Keratinocyte (primary cell): ENCODE measurements at regions not wholly inside any gene's neighbourhood (a gene's known extent, or its start where the extent isn't known, plus 50 kb on each side); places are given as distances from the start of the nearest gene placed in this dataset.

ENCODE experiments used
- DNase-seq: peaks from one replicate; pipeline ENCODE4 v3.0.0-alpha.2; 2011; ENCODE audit warnings: low read depth, missing footprints, low spot score
- FAIRE-seq: peaks from 2 replicates; lab custom pipeline; 2011; peaks lifted over from hg19 to GRCh38; lab: Jason Lieb, UNC
- H2AFZ ChIP-seq: 2 replicates; pipeline ENCODE4 v1.6.0; 2012; ENCODE audit warnings: low read length, control low read depth, inconsistent platforms; ENCODE audit not compliant: control insufficient read depth
- H3K27ac ChIP-seq: 2 replicates; pipeline ENCODE4 v1.5.1; 2011; ENCODE audit warnings: low read length; ENCODE audit not compliant: control insufficient read depth, insufficient read depth
- H3K27me3 ChIP-seq: 3 replicates; pipeline ENCODE4 v1.6.0; 2011; ENCODE audit warnings: low read length; ENCODE audit not compliant: control insufficient read depth, insufficient read depth; ENCODE audit errors: extremely low read depth
- H3K36me3 ChIP-seq, 2 experiments: 2 replicates in 1 of 2; 3 replicates in 1 of 2; pipeline ENCODE4 v1.5.1; 2011; ENCODE audit warnings: low read length in 2 of 2, mild to moderate bottlenecking in 1 of 2; ENCODE audit not compliant: control insufficient read depth in 2 of 2, insufficient read depth in 2 of 2; ENCODE audit errors: extremely low read depth in 1 of 2
- H3K4me1 ChIP-seq: 3 replicates; pipeline ENCODE4 v1.5.1; 2011; ENCODE audit warnings: low read length; ENCODE audit not compliant: control insufficient read depth, insufficient read depth; ENCODE audit errors: extremely low read depth
- H3K4me2 ChIP-seq: 3 replicates; pipeline ENCODE4 v1.6.0; 2011; ENCODE audit warnings: low read depth, low read length; ENCODE audit not compliant: control insufficient read depth, insufficient read depth; ENCODE audit errors: extremely low read depth
- H3K4me3 ChIP-seq, 3 experiments: fragments of 200-600 bp in 1 of 3; sonication (generic) in 1 of 3; 2 replicates in 2 of 3; 3 replicates in 1 of 3; pipeline ENCODE4 v1.5.1; 2011 to 2016; ENCODE audit warnings: low read length in 3 of 3, mild to moderate bottlenecking in 3 of 3, control low read depth in 2 of 3, inconsistent platforms in 1 of 3, low read depth in 1 of 3, mixed read lengths in 1 of 3, mixed run types in 1 of 3, moderate library complexity in 1 of 3; ENCODE audit not compliant: control insufficient read depth in 2 of 3, insufficient read depth in 2 of 3; ENCODE audit errors: extremely low read depth in 1 of 3
- H3K79me2 ChIP-seq: 2 replicates; pipeline ENCODE4 v1.6.0; 2012; ENCODE audit warnings: low read length; ENCODE audit not compliant: control insufficient read depth, insufficient read depth
- H3K9ac ChIP-seq: 3 replicates; pipeline ENCODE4 v1.6.0; 2011; ENCODE audit warnings: low read length; ENCODE audit not compliant: control insufficient read depth, insufficient read depth; ENCODE audit errors: extremely low read depth
- H3K9me1 ChIP-seq: 3 replicates; pipeline ENCODE4 v1.6.0; 2011; ENCODE audit warnings: low read length; ENCODE audit not compliant: control insufficient read depth, insufficient read depth; ENCODE audit errors: extremely low read depth
- H3K9me3 ChIP-seq: 2 replicates; pipeline ENCODE4 v1.5.1; 2012; ENCODE audit warnings: low read depth, low read length; ENCODE audit not compliant: control insufficient read depth
- H4K20me1 ChIP-seq: 3 replicates; pipeline ENCODE4 v1.6.0; 2011; ENCODE audit warnings: low read length; ENCODE audit not compliant: control insufficient read depth, insufficient read depth; ENCODE audit errors: extremely low read depth
- EZH2 ChIP-seq: IDR thresholded peaks from one replicate; pipeline ENCODE4 v1.6.1; 2012; ENCODE audit warnings: inconsistent platforms, mild to moderate bottlenecking, low read length, moderate library complexity
- dilution Hi-C: fragments of 300-500 bp; cut with MboI; formaldehyde crosslinking; loops from one replicate; pipeline ENCODE4 v1.7.0; 2020; ENCODE audit warnings: low sequenced_read_pairs; ENCODE audit not compliant: extremely low pct_ligation_motif_present
- TF ChIP-seq, protein P1 (sequence below), 3 experiments: IDR thresholded peaks in 1 of 3; conservative IDR thresholded peaks in 1 of 3; optimal IDR thresholded peaks in 1 of 3; 2 replicates in 2 of 3; 3 replicates in 1 of 3; pipeline versions ENCODE3 to v1.5.1; 2011; ENCODE audit warnings: low read length in 3 of 3, mild to moderate bottlenecking in 3 of 3, moderate library complexity in 2 of 3, control low read depth in 1 of 3, inconsistent platforms in 1 of 3; ENCODE audit not compliant: insufficient read depth in 2 of 3; ENCODE audit errors: extremely low read depth in 1 of 3

DNA sequence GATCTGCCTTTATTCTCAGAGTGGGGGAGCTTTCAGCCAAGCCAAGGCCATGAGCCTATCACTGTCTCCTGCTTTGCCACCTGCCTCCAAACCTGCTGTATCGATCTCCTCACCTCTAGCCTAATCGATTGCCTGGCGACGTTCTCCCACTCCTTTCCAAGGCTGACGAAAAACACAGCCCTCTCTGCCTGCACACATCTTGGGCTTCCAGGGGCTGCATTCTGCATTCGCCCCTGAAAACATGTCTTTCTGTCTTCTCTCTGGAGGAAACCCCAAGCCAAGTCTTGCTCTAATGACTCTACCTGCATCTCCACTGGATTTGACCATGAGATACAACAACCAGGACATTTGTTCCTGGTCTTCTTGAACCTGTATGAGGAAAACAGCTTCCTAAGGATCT is 540.7 kb downstream of the BCL11B start:
- Histone ChIP-seq H4K20me1 (no peaks in the 10 kb centered on the region), H3K27ac (no peak overlapping the region), H3K4me1 (peaks cover 15% of the 10 kb centered on the region), H3K4me3 (no peak overlapping the region), H3K27me3 (no peaks in the 10 kb centered on the region), H3K9ac (no peak overlapping the region), H3K9me1 (no peaks in the 10 kb centered on the region), H3K4me2 (no peak overlapping the region), H2AFZ (no peak overlapping the region), H3K36me3 (no peaks in the 10 kb centered on the region), H3K9me3 (no peaks in the 10 kb centered on the region), H3K79me2 (no peaks in the 10 kb centered on the region)
- TF ChIP-seq, protein P1, sequence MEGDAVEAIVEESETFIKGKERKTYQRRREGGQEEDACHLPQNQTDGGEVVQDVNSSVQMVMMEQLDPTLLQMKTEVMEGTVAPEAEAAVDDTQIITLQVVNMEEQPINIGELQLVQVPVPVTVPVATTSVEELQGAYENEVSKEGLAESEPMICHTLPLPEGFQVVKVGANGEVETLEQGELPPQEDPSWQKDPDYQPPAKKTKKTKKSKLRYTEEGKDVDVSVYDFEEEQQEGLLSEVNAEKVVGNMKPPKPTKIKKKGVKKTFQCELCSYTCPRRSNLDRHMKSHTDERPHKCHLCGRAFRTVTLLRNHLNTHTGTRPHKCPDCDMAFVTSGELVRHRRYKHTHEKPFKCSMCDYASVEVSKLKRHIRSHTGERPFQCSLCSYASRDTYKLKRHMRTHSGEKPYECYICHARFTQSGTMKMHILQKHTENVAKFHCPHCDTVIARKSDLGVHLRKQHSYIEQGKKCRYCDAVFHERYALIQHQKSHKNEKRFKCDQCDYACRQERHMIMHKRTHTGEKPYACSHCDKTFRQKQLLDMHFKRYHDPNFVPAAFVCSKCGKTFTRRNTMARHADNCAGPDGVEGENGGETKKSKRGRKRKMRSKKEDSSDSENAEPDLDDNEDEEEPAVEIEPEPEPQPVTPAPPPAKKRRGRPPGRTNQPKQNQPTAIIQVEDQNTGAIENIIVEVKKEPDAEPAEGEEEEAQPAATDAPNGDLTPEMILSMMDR (optimal IDR thresholded peaks at IDR 0.05 in 1 of 3, IDR thresholded peaks at IDR 0.05 in 1 of 3, conservative IDR thresholded peaks at IDR 0.05 in 1 of 3; ENCODE audit: extremely low read depth in 1 of 3, insufficient read depth in 2 of 3, low read length in 3 of 3): no peak
- TF ChIP-seq EZH2: no peak
- dilution Hi-C loops: no loop called here
- no peak for FAIRE-seq
- no peak for DNase-seq

GRCh38 chr14:98731701-98732100 is 540.3 kb downstream of the BCL11B start:
- Histone ChIP-seq H3K27me3 (no peaks in the 10 kb centered on the region), H3K27ac (no peak overlapping the region), H3K79me2 (no peaks in the 10 kb centered on the region), H3K4me2 (peak overlapping the region; percentile 29), H4K20me1 (no peaks in the 10 kb centered on the region), H3K9ac (no peak overlapping the region), H3K4me1 (peaks cover 15% of the 10 kb centered on the region), H2AFZ (no peak overlapping the region), H3K9me1 (no peaks in the 10 kb centered on the region), H3K36me3 (no peaks in the 10 kb centered on the region), H3K4me3 (no peak overlapping the region), H3K9me3 (no peaks in the 10 kb centered on the region)
- no peak for TF ChIP-seq EZH2
- TF ChIP-seq, protein P1 (optimal IDR thresholded peaks at IDR 0.05 in 1 of 3, IDR thresholded peaks at IDR 0.05 in 1 of 3, conservative IDR thresholded peaks at IDR 0.05 in 1 of 3; ENCODE audit: extremely low read depth in 1 of 3, insufficient read depth in 2 of 3, low read length in 3 of 3): no peak
- DNase-seq (peak; percentile 23), FAIRE-seq (peak; percentile 84)
- dilution Hi-C loops: no loop called here
